ENCODE measurements at regions not wholly inside any gene's neighbourhood (a gene's known extent, or its start where the extent isn't known, plus 50 kb on each side); places are given as distances from the start of the nearest gene placed in this dataset.

GRCh38 chr12:58301730-58302122 is 360.4 kb downstream of the ATP23 start:
- H3K27me3 ChIP-seq (ENCODE audit: low read depth, low read length), result no peaks in the 10 kb centered on the region
- H3K79me2 ChIP-seq (ENCODE audit: low read length), result no peaks in the 10 kb centered on the region
- no peak overlapping the region for H3K9ac ChIP-seq (ENCODE audit: low read length)
- no peak for TF ChIP-seq EZH2phosphoT487 (IDR thresholded peaks at IDR 0.05; ENCODE audit: low read depth)
- TF ChIP-seq, protein P1, sequence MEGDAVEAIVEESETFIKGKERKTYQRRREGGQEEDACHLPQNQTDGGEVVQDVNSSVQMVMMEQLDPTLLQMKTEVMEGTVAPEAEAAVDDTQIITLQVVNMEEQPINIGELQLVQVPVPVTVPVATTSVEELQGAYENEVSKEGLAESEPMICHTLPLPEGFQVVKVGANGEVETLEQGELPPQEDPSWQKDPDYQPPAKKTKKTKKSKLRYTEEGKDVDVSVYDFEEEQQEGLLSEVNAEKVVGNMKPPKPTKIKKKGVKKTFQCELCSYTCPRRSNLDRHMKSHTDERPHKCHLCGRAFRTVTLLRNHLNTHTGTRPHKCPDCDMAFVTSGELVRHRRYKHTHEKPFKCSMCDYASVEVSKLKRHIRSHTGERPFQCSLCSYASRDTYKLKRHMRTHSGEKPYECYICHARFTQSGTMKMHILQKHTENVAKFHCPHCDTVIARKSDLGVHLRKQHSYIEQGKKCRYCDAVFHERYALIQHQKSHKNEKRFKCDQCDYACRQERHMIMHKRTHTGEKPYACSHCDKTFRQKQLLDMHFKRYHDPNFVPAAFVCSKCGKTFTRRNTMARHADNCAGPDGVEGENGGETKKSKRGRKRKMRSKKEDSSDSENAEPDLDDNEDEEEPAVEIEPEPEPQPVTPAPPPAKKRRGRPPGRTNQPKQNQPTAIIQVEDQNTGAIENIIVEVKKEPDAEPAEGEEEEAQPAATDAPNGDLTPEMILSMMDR (IDR thresholded peaks at IDR 0.05; ENCODE audit: low read depth, low read length), result no peak
- H2AFZ ChIP-seq (ENCODE audit: low read depth, low read length), result no peak overlapping the region
- no peak overlapping the region for H3K4me2 ChIP-seq (ENCODE audit: low read length)
- H3K36me3 ChIP-seq (replicated peaks; ENCODE audit: low read depth, low read length), result no peaks in the 10 kb centered on the region
- no peaks in the 10 kb centered on the region for H4K20me1 ChIP-seq (ENCODE audit: insufficient read depth, low read length)
- H3K27ac ChIP-seq (ENCODE audit: low read length), result no peak overlapping the region
- H3K9me3 ChIP-seq (ENCODE audit: insufficient read depth, low read length), result no peaks in the 10 kb centered on the region
- H3K4me1 ChIP-seq (ENCODE audit: low read length), result no peaks in the 10 kb centered on the region
- no peak overlapping the region for H3K4me3 ChIP-seq (ENCODE audit: low read length)

GRCh38 chr12:58302487-58303011 is 361.2 kb downstream of the ATP23 start:
- H2AFZ ChIP-seq (ENCODE audit: low read depth, low read length), result peak overlapping the region; percentile 36; the same call in 1 of the 2 replicates
- no peaks in the 10 kb centered on the region for H3K4me1 ChIP-seq (ENCODE audit: low read length)
- no peak overlapping the region for H3K27ac ChIP-seq (ENCODE audit: low read length)
- no peak overlapping the region for H3K9ac ChIP-seq (ENCODE audit: low read length)
- no peak overlapping the region for H3K4me2 ChIP-seq (ENCODE audit: low read length)
- H4K20me1 ChIP-seq (ENCODE audit: insufficient read depth, low read length), result no peaks in the 10 kb centered on the region
- no peak for TF ChIP-seq EZH2phosphoT487 (IDR thresholded peaks at IDR 0.05; ENCODE audit: low read depth)
- TF ChIP-seq, protein P1 (IDR thresholded peaks at IDR 0.05; ENCODE audit: low read depth, low read length), result peak; percentile 37
- H3K27me3 ChIP-seq (ENCODE audit: low read depth, low read length), result no peaks in the 10 kb centered on the region
- no peaks in the 10 kb centered on the region for H3K9me3 ChIP-seq (ENCODE audit: insufficient read depth, low read length)
- no peaks in the 10 kb centered on the region for H3K79me2 ChIP-seq (ENCODE audit: low read length)
- no peak overlapping the region for H3K4me3 ChIP-seq (ENCODE audit: low read length)
- H3K36me3 ChIP-seq (replicated peaks; ENCODE audit: low read depth, low read length), result no peaks in the 10 kb centered on the region

DNA sequence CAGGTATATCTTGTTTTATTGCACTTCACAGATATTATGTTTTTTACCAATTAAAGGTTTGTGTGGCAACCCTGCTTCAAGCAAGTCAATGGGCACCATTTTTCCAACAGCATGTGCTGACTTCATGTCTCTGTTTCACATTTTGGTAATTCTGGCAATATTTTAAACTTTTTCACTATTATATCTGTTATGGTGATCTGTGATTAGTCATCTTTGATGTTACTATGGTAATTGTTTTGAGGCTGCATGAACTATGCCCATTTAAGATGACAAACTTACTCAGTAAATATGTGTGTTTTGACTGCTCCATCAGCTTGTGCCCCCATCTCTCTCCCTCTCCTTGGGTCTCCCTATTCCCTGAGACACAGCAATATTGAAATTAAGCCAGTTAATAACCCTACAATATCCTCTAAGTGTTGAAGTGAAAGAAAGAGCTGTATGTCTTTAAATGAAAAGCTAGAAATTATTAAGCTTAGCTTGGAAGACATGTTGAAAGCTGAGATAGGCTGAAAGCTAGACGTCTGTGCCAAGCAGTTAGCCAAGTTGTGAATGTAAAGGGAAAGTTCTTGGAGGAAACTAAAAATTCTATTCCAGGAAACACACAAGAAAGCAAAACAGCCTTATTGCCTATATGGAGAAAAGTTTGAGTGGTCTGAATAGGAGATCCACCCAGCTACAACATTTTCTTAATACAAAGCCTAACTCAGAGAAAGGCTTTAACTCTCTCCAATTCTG is 365.1 kb downstream of the ATP23 start:
- Histone ChIP-seq H3K4me3 (ENCODE audit: low read length) (no peak overlapping the region), H3K4me2 (ENCODE audit: low read length) (no peak overlapping the region), H3K79me2 (ENCODE audit: low read length) (no peaks in the 10 kb centered on the region), H3K36me3 (replicated peaks; ENCODE audit: low read depth, low read length) (no peaks in the 10 kb centered on the region), H3K9me3 (ENCODE audit: insufficient read depth, low read length) (no peaks in the 10 kb centered on the region), H3K4me1 (ENCODE audit: low read length) (0 out of 2 replicates have a peak, but pooled peaks cover 4% of the 10 kb centered on the region), H3K27ac (ENCODE audit: low read length) (no peak overlapping the region), H4K20me1 (ENCODE audit: insufficient read depth, low read length) (no peaks in the 10 kb centered on the region), H3K27me3 (ENCODE audit: low read depth, low read length) (no peaks in the 10 kb centered on the region), H2AFZ (ENCODE audit: low read depth, low read length) (no peak overlapping the region), H3K9ac (ENCODE audit: low read length) (no peak overlapping the region)
- TF ChIP-seq, protein P1 (IDR thresholded peaks at IDR 0.05; ENCODE audit: low read depth, low read length), result no peak
- TF ChIP-seq EZH2phosphoT487 (IDR thresholded peaks at IDR 0.05; ENCODE audit: low read depth), result no peak

DNA sequence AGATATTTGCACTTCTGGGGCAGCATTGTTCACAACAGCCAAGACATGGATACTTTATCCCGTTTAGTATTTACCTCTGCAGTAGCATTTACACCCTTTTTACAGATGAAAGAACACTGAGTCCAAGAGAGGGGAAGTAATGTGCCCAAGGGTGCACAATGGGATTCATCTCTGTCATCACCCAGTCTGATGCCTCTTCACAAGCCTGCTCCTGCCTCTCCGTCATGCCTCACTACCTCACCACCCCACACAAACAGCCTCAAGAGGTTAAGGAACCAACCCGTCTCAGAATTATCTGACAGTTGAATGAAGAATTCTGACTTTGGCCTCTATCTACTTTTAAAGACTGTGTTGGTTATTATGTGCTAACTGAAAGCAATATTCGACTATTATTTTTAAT is 368.4 kb downstream of the ATP23 start:
- no peaks in the 10 kb centered on the region for H4K20me1 ChIP-seq (ENCODE audit: insufficient read depth, low read length)
- H3K9ac ChIP-seq (ENCODE audit: low read length), result no peak overlapping the region
- no peaks in the 10 kb centered on the region for H3K27me3 ChIP-seq (ENCODE audit: low read depth, low read length)
- no peaks in the 10 kb centered on the region for H3K79me2 ChIP-seq (ENCODE audit: low read length)
- no peaks in the 10 kb centered on the region for H3K9me3 ChIP-seq (ENCODE audit: insufficient read depth, low read length)
- TF ChIP-seq, protein P1 (IDR thresholded peaks at IDR 0.05; ENCODE audit: low read depth, low read length), result no peak
- TF ChIP-seq EZH2phosphoT487 (IDR thresholded peaks at IDR 0.05; ENCODE audit: low read depth), result no peak
- no peak overlapping the region for H3K27ac ChIP-seq (ENCODE audit: low read length)
- H3K4me1 ChIP-seq (ENCODE audit: low read length), result 0 out of 2 replicates have a peak, but pooled peaks cover 4% of the 10 kb centered on the region
- no peak overlapping the region for H3K4me2 ChIP-seq (ENCODE audit: low read length)
- no peaks in the 10 kb centered on the region for H3K36me3 ChIP-seq (replicated peaks; ENCODE audit: low read depth, low read length)
- no peak overlapping the region for H2AFZ ChIP-seq (ENCODE audit: low read depth, low read length)
- no peak overlapping the region for H3K4me3 ChIP-seq (ENCODE audit: low read length)
